ENCODE measurements at regions not wholly inside any gene's neighbourhood (a gene's known extent, or its start where the extent isn't known, plus 50 kb on each side); places are given as distances from the start of the nearest gene placed in this dataset.

DNA sequence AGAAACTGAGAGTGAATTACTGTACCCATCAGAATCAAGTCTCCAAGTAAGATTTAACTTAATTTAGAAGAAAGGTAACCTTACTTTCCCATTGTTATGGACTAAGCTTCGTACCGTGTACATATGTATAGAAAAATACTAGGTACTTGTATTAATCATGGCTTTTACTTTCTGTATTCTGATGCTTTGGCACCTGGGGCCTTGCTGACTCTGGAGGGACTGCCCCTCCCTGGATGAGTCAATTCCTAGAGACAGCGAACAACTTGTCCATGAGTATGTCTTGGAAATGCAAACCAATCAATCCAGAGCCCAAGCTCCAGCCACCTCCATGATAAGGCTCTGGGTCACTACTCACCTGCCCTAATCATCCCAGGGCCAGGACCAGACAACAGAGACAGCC is 50.0 kb upstream of the DGKG start:
- no peak for DNase-seq (ENCODE audit: low read depth in 2 of 2)
- no peak for TF ChIP-seq EZH2 (IDR thresholded peaks at IDR 0.05; ENCODE audit: low read length, missing control alignments)
- TF ChIP-seq, protein P1, sequence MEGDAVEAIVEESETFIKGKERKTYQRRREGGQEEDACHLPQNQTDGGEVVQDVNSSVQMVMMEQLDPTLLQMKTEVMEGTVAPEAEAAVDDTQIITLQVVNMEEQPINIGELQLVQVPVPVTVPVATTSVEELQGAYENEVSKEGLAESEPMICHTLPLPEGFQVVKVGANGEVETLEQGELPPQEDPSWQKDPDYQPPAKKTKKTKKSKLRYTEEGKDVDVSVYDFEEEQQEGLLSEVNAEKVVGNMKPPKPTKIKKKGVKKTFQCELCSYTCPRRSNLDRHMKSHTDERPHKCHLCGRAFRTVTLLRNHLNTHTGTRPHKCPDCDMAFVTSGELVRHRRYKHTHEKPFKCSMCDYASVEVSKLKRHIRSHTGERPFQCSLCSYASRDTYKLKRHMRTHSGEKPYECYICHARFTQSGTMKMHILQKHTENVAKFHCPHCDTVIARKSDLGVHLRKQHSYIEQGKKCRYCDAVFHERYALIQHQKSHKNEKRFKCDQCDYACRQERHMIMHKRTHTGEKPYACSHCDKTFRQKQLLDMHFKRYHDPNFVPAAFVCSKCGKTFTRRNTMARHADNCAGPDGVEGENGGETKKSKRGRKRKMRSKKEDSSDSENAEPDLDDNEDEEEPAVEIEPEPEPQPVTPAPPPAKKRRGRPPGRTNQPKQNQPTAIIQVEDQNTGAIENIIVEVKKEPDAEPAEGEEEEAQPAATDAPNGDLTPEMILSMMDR (conservative IDR thresholded peaks at IDR 0.05 in 1 of 2, IDR thresholded peaks at IDR 0.05 in 1 of 2; ENCODE audit: low read depth in 1 of 2, low read length in 2 of 2): no peak

More for the DNA sequence above, 50.0 kb upstream of the DGKG start:
- H3K27me3 ChIP-seq (ENCODE audit: control insufficient read depth, insufficient read depth, low read length): no peaks in the 10 kb centered on the region
- no peak overlapping the region for H3K4me3 ChIP-seq (replicated peaks in 1 of 4; ENCODE audit: control extremely low read depth in 1 of 4, insufficient read depth in 1 of 4, low read depth in 3 of 4, low read length in 4 of 4)
- no peak overlapping the region for H3K4me2 ChIP-seq (ENCODE audit: extremely low read depth, insufficient read depth, low read length)
- H4K20me1 ChIP-seq (ENCODE audit: control insufficient read depth, extremely low read depth, insufficient read depth, low read length): no peaks in the 10 kb centered on the region
- H3K79me2 ChIP-seq (ENCODE audit: control insufficient read depth, insufficient read depth, low read length): no peaks in the 10 kb centered on the region
- no peaks in the 10 kb centered on the region for H3K9me3 ChIP-seq (ENCODE audit: control insufficient read depth, insufficient read depth, low read depth, low read length)
- peaks cover 4% of the 10 kb centered on the region for H3K4me1 ChIP-seq (ENCODE audit: control insufficient read depth, extremely low read depth, insufficient read depth, low read length)
- no peak overlapping the region for H3K27ac ChIP-seq (ENCODE audit: insufficient read depth, low read length)
- H3K36me3 ChIP-seq (ENCODE audit: control insufficient read depth, insufficient read depth, low read length): no peaks in the 10 kb centered on the region
- H2AFZ ChIP-seq (ENCODE audit: low read length): no peak overlapping the region
- H3K9ac ChIP-seq (ENCODE audit: insufficient read depth, low read length): no peak overlapping the region
